ENCODE measurements at regions not wholly inside any gene's neighbourhood (a gene's known extent, or its start where the extent isn't known, plus 50 kb on each side); places are given as distances from the start of the nearest gene placed in this dataset.

DNA sequence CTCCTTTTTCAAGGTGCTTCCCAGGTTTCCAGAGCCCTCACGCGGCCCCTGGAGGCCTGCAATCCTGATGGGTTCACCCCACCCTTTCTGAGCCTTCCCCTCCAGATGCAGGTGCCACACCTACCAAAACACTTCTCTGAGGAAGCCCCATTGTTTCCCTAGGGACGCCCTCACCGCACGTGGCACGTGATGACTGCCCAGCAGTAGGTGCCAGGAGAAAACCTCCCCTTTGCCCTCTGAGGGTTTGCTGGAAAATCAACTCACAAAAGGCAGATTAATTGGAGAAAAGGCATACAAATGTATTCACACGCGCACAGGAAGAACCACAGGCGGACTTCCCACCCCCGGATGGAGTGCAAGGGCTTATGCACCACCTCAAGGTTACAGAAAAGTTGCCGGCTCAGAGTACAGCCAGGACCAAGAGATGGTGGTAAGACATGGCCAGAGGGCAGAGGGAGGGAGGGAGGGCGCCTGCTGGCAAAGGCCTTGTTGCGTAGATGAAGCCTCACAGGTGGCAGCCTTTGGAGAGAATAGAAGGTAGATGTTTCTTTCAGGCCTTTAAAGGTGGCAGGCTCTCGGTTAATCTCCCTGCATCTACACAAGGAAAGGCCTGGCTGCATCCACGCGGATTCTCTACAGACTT lies 269.4 kb upstream of the RAB6C start:
- DNase-seq, result no peak

DNA sequence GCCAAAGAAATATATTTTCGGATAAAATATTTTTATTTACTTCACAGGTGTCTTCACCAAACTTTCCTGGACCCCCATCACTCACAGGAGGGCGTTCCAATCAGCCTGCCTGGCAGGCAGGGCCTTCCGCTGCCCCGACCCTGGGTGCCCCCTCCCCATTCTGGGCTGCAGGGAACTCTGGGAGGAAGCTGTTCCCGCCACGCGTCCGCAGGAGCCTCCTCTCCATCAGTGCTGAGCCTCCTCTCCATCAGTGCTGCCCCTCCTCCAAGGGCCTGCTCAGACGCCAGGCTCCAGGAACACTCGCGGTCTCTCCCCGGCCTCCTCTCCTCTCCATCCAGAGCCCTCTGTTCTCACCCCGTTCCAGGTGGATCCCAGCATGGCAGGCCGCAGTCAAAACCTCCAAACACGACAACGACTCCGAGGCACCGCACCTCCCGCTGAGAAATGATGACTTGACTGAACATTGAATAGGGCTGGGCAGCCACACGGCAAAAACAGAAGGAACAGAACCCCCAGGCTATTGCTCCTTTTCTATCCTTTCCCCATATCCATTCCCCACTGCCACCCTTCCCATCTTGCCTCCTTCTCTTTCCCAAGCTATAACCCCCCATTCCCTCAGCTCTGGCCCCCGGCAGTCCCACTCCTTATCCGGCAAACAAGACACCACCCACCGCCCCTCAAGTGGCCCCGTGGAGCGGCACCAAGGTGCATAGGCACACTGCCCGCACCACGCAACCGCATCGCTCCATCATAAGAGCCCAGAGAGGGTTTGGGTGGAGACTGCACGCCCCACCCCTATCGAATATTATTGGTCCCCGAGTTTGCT lies 268.6 kb upstream of the RAB6C start:
- no peak for DNase-seq

DNA sequence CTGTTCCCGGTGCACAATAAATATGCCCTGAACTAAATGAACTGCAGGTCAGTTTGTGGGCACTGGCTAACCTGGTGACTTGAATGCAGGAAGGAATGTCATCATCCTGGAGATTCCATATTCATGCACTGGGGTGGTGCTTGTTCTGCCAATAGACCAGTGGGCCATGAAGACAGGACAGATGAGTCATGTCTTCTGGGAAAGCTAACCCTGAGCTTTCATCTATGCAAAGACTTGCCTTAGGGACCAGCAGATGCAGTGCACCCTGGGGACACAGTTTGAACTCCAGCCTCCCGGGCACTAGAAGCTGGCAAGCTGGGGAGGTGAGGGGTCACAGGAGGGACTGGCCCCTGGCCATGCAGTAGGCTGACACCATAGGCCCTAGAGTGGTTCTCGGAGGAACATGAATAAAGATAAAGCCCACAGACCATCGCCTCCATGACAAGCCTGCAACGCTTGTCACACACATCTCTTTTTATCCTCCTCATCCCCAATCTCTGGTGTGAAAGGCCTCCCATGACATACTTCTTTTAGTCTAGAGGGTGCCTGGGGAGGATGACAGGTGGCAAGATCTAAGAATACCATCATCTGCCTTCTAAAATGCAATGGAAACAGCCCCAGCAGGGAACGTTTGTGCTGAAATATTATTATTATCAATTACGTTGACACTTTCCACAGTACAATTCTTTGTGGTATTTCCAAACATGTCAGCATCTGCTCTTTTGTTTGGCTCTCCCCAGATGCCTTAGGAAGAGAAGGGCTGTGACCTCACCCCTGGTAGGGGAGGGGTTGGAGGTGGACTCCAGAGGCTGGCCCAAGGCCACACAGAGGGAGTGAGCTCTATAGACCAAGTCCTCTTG lies 267.4 kb upstream of the RAB6C start:
- no peak for DNase-seq

DNA sequence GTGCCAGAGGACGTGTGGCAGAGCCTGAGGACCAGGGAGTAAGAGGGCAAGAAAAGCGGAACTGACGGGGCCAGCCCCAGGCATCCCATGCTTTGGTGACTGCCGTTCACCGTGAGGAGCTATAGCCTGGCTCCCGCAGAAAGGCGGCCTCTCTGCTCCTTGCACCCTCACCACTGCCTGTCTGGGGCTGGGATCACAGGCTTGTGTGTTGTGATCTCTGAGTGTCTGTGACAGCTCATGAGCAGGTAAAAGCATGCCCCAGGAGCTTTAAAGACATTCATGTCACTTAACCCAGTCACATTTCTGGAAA lies 266.8 kb upstream of the RAB6C start:
- no peak for DNase-seq

DNA sequence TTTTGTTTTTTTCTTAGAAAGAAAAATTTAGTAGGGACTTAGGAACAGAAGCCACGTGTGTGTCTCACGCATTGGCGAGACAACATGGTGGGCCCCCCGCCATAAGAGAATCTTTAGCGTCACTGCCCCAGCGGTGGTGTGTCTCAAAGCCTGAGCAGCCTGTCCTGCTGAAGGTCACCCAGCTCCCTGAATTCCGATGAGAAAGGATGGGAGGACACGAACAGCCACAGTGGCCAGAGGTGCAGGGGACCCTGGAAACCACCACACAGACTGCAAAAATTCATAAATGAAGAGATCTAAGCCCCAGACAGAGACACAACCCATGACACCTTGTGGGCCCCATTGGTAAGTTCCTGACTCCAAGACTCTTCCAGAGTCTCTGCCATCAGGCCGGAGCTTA lies 266.1 kb upstream of the RAB6C start:
- no peak for DNase-seq

DNA sequence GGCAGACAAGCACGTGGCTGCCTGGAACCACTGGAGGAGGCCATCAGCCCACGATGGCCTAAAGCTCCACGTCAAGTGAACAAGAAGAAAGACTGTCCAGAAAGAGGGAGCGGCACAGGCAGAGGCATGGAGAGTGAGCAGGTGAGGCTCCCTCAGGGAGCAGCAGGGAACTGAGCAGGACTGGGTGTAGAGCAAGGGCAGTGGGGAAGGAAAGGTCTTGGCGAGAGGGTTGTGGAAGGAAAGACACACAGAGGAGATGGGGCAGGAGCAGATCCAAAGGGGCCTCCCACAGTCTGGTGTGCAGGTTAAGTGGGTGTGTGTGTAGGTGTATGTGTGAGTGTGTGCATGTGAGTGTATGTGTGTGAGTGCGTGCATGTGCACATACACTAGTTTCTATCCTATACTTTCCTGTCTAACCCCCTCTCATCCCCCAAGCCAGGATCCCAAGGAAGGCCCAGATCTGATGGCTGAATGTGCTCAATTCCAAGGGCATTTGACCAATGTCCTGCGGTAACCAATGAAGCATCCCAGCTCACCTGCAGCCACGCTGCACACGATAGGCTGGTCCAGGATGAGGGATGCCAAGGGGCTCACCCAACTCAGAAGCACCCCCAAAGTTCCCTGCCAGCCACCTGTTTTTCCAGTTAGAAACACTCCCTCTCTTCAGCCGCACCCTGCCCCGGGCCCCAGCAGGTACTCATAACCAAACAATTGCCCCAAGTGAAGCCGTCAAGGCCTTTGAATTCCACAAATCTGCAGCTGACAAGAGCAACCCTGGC lies 262.5 kb upstream of the RAB6C start:
- no peak for DNase-seq

DNA sequence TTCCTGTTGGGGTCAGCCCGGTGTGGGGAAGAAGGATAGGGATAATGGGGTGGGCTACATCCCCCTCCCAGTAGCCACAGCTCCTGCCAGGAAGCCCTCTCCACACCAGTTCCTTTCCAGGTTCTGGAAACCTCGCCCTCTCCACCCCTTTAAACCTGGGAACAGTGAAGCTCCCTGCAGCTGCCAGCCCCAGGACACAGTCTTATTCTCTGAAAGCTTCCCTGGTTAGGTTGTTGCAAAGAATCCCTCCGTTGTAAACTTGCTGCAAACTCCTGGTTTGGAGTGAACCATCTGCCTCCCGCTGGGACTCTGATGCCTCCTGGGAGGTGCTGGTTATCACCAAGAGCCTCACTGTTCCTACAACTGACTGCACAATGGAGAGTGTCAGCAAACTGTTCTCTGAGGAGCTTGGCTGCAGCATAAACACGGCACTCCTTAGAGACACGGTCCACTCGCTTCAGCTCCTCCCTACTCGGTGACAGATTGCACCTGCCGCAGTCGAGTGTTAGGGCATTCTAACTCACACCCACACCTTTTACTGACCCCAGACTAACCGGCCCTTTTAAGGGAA lies 261.8 kb upstream of the RAB6C start:
- no peak for DNase-seq

DNA sequence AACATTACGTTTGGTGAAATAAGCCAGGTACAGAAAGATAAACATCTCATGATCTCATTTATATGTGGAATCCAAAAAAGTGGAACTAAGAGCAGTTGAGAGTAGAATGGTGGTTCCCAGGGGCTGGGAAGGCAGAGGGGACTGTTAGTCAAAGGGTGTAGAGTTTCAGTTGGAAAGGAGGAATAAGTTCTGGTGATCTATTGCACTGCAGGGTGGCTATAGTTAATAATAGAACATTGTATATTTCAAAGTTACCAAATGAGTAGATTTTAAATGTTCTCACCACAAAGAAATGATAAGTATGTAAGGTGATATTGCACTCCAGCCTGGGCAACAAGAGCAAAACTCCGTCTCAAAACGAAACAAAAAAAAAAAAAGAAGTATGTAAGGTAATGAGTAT lies 260.1 kb upstream of the RAB6C start:
- no peak for DNase-seq

DNA sequence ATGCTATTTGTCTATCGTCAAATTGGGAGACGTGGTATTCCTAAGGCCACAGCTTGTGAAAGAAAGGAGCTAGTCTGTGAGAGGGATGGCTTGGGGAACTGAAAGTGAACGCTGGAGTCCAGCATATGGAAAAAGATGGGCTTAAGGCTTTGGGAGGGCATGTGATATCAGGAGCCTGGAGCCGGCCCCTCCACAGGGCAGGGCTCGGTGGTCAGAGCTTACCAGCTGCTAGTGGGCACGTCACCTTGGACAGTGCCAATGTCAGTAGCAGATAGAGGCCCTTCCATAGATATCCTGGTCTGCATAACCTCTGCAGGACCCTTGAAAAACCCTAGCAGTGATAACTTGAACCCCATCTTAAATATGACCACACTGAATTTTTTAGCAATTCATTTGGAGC lies 259.1 kb upstream of the RAB6C start:
- DNase-seq, result no peak

DNA sequence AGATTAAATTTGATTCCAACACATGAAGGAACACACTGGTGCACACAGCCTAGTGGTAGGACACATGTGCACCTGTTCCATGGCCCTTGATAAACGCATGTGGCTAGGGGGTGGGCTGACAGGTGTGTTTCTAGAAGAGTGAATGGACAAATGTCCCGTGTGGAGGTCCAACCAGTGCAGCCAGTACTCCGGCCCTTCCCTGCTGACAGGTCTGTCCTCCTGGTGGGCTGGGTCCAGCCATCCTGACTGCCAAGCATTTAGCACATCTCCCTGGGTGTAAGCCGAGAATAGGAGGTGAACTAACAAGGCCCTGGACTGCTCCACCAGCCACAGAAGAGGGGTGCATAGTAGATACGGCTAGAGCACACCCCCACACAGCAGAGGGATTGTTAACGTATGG lies 258.7 kb upstream of the RAB6C start:
- no peak for DNase-seq

DNA sequence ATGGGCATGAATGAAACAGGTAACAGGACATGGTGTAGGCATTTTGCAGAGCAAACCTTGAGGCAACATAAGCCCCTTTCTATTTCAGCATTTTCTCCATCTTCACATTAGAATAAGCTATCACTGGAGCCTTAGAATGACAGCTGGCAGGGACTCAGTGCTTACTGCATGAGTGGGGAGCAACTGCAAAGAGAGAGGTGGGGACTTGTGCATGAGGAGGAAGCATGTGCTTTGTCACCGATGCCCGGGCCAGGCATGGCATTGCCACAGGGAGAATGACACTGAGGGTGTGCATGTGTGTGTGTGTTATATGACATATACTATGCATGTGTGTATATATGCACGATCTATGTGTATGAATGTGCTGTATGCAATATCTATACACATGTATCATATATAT lies 258.2 kb upstream of the RAB6C start:
- DNase-seq, result no peak

DNA sequence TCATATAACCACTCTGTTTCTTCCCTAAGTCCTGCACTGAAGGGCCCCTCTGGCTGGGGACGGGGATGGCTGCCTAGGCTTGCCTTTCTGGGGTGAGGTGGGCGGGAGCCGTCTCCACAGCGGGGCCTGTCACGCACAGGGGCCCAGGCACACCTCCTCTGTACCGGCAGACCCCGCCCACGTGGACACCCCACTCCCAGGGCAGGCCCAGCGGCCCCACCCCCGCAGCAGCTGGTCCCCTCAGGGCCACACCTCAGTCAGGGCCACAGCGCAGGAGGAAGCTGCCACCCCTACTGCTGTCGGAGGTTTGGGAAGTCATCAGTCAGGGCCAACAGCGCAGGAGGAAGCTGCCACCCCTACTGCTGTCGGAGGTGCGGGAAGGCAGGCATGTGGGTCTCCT lies 257.6 kb upstream of the RAB6C start:
- no peak for DNase-seq

DNA sequence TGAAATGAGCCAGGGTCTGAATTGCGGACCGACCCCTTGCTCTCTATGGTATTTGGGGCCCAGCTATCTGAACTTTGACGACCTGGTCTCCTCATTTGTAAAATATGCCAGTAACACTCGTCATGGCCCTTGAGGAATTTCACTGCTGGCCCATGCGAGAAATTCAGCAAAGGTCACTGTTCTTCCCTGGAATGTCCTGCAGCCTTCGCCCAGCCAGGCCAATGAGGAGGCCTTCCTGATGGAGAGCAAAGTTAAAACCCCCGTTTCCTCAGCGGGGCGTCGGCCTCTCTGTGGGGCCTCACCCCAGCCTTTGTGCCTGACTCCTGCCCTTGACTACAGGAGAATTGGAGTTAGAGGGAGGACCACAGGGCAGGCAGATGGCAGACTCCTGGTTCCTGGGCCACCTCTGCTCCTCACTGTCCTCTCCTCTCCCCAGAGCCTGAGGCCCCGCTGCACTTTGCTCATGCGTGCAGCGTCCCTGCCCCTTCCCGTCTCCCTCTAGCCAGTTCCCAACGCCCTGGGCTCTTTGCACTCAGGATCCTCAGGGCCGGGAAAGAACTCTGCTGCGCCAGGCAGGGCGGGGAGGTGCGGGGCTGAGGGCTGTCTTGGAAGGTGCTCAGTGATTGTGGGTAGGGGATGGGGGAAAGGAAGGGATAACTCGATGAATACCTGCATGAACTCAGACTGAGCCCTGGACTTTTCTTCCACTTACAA lies 257.0 kb upstream of the RAB6C start:
- DNase-seq, result no peak

DNA sequence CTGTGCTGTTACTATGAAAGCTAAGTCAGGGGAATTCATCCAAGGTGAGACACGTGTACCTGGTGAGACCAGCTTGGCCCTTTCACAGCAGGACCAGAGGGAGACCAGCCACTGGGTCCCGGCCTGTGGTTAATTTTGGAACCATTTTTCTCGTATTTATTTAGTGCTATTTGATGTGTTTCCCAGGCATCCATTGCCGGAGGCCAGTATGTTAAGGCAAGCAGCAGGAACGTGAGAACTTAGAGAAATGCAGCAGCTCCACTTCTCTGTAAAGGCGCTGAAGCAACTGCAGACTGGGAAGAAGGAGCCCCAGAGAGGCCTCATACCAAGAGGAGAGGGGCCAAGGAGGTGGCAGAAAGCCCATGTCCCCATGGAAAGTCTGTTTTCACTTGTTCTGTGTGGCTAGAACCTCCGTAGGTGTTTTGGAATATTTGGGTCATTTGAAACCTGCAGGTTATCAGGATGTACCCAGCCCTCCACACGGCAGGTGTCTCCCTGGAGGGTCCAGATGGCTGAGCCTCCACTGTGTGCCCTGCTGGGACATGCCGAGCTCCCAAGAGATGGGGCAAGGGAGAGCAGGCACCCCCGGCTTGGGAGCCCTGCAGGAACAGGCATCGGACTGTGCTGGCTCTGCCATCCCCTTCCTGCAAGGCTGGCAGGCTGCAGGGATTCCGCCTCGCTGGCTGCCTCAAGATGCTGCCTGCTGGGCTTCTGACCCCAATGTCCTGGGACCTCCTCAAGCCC lies 256.0 kb upstream of the RAB6C start:
- no peak for DNase-seq

DNA sequence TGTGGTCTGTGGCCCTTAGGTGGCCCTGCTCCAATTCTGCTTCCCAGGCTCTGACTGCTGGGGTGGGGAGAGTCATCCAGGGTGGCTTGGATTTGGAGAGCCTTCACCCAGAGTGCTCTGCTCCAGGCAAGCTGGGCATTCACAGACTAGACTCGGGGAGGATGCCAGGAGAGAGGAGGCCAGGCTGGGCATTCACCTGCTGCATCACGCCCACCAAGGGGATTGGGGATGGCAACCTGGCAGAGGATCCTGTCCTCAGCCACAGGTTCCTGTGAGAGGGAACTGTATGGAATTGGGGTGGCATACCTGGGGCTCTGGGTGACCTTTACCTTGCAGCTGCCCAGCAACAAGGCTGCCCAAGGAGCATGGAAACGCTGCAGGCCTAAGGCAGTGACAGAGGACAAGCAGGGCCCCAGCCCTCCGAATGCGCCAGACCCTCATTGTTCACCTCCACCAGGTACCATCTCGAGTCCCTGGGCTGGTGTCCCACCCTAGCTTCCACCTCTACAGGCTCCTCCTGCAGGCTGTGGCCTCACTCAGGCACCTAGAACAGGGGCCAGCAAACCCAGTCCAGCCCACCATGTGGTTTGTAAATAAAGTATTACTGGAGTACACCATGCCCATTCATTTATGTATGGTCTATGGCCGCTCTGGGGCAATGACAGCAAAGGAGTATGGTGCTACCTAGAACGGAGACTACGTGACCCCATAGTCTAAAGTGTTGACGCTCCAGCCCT lies 255.3 kb upstream of the RAB6C start:
- DNase-seq, result no peak

DNA sequence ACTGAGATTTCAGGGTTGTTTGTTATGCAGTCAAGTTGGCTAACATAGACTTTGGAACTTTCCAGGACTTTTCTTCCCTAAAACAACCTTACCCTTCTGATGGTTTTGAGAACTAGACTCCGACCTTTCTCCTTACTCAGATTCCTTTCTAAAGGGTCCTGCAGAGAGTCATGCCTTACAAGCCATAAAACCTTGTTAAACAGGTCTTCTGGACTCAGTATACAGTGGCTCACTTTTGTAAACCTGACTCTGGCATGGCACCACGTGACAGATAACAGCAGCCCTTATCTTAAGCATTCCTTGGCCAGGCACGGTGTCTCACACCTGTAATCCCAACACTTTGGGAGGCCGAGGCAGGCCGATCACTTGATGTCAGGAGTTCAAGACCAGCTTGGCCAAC lies 253.2 kb upstream of the RAB6C start:
- DNase-seq, result no peak

DNA sequence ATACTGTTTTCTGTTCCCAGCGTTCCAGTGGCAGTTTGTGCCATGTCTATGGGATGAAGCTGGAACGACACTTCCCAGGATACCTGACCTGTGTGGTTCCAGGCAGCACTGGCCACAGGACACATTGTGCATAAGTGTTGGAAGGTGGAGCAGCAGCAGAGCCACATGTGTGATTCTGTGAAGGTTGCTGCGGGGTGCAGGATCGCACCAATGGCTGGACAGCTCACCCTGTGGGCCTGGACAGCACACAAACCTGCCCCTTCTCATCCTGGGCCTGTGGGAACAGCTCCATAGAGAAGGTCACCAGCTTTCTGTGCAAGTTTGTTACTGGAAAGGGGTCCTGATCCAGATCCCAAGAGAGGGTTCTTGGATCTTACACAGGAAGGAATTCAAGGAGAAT lies 252.2 kb upstream of the RAB6C start:
- DNase-seq, result no peak

DNA sequence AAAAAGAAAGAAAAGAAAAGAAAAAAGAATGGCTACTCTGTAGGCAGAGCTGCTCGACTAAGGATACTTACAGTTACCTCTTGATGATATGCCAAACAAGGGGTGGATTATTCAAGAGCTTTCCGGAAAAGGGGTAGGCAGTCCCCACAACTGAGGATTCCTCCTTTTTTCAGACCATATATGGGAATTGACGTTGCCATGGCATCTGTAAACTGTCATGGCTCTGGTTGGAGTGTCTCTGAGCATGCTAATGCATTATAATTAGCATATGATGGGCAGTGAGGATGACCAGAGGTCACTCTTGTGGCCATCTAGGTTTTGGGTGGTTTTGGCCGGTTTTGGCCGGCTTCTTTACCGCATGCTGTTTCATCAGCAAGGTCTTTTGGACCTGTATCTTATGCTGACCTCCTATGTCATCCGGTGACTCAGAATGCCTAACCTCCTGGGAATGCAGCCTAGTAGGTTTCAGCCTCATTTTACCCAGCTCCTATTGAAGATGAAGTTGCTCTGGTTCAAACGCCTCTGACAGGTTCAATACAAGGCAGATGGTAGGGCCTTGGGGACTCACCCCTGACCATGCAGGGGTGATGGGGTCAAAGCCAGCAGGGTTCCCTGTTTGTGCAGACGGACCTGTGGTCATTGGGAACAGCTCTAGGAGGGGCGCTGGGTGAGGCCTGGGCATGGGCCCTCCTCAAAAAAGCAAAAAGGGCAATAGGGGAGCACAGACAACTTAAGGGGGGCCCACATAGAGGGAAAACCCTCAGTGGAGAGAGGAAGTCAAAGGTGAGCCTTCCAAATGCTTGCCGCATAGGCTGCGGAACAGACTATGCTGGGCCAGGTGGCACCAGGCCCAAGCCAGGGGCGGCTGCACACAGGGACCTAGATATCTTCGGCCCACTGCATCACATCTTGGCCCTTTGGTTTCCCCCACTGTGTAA lies 251.2 kb upstream of the RAB6C start:
- DNase-seq, result no peak

DNA sequence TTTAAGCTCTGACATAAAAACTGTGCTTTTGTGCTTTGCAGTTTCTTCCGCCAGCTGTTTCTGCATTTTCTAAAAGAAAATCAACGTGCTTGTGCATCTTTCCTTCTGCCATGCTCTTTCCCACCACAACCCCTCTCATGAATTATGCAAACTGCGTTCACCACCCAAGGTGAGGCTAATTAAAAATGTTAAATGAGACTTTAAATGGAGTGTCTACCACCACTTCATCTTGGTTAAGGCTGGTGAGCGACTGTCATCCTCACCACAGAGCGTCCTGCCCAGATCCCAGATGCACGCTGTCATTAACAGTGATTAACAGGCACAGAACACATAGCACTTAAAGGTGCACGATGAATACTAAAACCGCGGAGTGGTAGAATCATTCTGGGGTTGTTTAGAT lies 250.5 kb upstream of the RAB6C start:
- no peak for DNase-seq

DNA sequence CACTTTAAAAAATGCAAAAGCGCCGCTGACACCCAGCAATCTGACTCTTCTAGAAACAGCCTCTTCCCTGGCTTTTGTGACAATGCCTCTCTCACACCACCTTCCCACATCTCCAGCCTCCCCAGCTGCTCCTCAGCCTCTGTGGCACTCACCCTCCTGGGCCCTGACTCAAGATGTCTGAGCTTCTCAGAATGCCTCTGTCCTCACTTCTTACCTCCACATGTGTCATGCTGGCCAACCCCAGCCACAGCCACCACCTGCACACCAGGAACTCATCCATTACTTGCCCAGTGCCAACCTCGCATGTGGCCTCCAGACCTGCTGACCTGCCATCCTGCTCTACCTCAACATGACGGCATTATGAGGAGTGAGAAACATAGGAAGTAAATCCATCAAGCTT lies 249.8 kb upstream of the RAB6C start:
- DNase-seq, result no peak
